LNCaP clone FGC (cell line): ENCODE measurements at regions not wholly inside any gene's neighbourhood (a gene's known extent, or its start where the extent isn't known, plus 50 kb on each side); places are given as distances from the start of the nearest gene placed in this dataset.

Source experiments
- DNase-seq: peaks from one replicate; pipeline ENCODE4 v3.0.0-alpha.2; 2011; ENCODE audit warnings: low read depth
- H3K4me3 ChIP-seq: 2 replicates; pipeline ENCODE4 v1.5.1; 2011; ENCODE audit warnings: mild to moderate bottlenecking, low read depth, low read length, control low read depth
- TF ChIP-seq, protein P1 (sequence below): IDR thresholded peaks from 2 replicates; pipeline ENCODE4 v1.5.1; 2012; ENCODE audit warnings: mild to moderate bottlenecking; ENCODE audit not compliant: control insufficient read depth, insufficient read depth; ENCODE audit errors: extremely low read depth

GRCh38 chr1:56333461-56333860 is 245.9 kb downstream of the PLPP3 start:
- no peak for DNase-seq
- no peak overlapping the region for H3K4me3 ChIP-seq
- TF ChIP-seq, protein P1, sequence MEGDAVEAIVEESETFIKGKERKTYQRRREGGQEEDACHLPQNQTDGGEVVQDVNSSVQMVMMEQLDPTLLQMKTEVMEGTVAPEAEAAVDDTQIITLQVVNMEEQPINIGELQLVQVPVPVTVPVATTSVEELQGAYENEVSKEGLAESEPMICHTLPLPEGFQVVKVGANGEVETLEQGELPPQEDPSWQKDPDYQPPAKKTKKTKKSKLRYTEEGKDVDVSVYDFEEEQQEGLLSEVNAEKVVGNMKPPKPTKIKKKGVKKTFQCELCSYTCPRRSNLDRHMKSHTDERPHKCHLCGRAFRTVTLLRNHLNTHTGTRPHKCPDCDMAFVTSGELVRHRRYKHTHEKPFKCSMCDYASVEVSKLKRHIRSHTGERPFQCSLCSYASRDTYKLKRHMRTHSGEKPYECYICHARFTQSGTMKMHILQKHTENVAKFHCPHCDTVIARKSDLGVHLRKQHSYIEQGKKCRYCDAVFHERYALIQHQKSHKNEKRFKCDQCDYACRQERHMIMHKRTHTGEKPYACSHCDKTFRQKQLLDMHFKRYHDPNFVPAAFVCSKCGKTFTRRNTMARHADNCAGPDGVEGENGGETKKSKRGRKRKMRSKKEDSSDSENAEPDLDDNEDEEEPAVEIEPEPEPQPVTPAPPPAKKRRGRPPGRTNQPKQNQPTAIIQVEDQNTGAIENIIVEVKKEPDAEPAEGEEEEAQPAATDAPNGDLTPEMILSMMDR, result no peak

- TF ChIP-seq, protein P1, result no peak
- H3K4me3 ChIP-seq, result no peak overlapping the region
- DNase-seq, result no peak
These were observed 247.3 kb downstream of the PLPP3 start for GRCh38 chr1:56331892-56332567.

DNA sequence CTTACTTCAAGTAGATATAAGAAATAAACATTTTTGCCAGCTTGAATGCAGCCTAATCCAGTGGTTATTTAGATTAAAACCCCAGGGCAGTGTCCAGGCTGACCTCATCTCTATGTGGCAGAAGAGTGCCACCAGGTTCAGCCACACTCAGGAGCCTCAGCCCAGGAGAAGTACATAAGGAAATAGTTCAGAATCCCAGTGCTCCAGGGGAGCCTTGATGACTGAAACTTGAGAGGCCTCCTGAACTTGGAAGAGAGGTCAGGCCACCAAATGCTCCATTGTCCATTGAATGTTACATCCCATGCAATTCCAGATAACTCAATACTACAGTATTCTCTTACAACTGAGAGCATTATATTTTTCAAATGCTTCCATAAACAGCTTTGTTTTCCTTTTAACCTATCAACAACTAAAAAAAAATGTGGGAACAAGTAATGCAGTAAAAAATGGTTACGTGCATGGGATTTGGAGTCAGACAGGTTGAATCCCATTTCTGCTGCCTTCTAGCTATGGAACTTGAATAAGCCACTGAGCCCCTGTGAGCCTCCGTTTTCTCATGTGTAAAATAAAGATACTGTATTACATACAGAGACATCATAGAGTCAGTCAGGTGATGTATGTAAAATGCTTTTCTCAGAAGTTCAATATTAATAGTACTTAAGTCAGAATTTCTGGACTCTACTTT is 248.0 kb downstream of the PLPP3 start:
- TF ChIP-seq, protein P1, result no peak
- no peak overlapping the region for H3K4me3 ChIP-seq
- DNase-seq, result no peak

- no peak overlapping the region for H3K4me3 ChIP-seq
- DNase-seq, result no peak
- TF ChIP-seq, protein P1, result no peak
These were observed 248.9 kb downstream of the PLPP3 start for GRCh38 chr1:56330391-56331026.

- TF ChIP-seq, protein P1, result no peak
- no peak for DNase-seq
- H3K4me3 ChIP-seq, result no peak overlapping the region
These were observed 249.4 kb downstream of the PLPP3 start for GRCh38 chr1:56329970-56330369.

DNA sequence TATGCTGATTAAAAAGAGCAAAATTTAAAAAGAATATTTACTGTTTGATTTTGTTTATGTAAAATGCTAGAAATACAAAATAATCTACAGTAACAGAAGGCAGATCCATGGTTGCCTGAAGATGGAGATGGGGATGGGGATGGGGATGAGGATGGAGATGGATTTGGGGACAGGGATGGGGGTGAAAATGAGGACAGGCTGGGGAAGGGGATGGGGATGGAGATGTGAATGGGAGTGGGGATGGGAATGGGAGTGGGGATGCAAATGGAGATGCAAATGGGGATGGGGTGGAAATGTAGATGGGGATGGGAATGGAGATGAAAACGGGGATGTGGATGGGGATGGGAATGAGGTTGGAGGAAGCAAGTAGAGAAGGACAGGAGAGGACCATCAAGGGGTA is 252.2 kb downstream of the PLPP3 start:
- DNase-seq, result no peak
- no peak overlapping the region for H3K4me3 ChIP-seq
- TF ChIP-seq, protein P1, result no peak

DNA sequence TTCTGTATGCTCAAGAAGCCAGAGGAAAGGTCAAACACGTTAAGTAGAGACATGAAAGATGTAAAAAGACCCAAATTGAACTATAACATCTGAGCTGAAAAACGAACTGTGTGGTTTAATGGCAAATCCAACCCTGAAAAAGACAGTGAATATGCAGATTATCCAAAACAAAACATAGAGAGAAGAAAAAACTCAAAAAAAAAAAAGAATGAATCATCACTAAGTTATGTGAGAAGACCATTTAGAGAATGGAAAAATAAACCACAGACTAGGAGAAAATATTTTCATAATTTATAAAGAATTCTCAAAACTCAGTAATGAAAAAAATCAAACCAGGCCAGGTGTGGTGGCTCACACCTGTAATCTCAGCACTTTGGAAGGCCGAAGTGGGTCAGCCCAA is 253.3 kb downstream of the PLPP3 start:
- no peak for DNase-seq
- TF ChIP-seq, protein P1, result no peak
- no peak overlapping the region for H3K4me3 ChIP-seq
